Fibroblast of skin of back (primary cell): ENCODE measurements at regions not wholly inside any gene's neighbourhood (a gene's known extent, or its start where the extent isn't known, plus 50 kb on each side); places are given as distances from the start of the nearest gene placed in this dataset.
A peak's percentile ranks its signal among the peaks of the same experiment; 100 is the strongest.

Experiments
- DNase-seq: peaks from one replicate; pipeline ENCODE4 v3.0.0-alpha.2; 2013

- DNase-seq: no peak
Measured at GRCh38 chr13:106233134-106233735, 302.2 kb downstream of the EFNB2 start.

DNA sequence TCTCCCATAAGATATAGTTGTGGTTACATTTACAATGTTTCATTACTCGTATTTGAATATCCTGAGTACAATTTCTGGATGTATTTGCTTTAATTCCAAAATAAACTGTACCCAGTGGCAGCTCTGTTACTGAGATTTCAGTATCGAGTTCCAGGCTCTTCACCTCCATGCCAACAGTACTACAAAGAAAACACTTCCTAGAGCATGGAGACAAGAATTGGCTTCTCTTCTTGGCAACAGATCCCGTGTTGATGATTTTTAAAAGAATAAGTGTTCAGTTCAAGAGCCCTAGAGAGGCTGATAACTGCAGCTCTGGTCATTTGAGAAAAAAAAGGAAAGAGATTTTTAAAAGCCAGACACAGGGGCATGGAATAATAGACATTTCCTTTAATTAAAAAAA, 302.8 kb downstream of the EFNB2 start:
- DNase-seq: no peak

GRCh38 chr13:106230450-106230849, 305.0 kb downstream of the EFNB2 start:
- DNase-seq: peak; percentile 88

DNA sequence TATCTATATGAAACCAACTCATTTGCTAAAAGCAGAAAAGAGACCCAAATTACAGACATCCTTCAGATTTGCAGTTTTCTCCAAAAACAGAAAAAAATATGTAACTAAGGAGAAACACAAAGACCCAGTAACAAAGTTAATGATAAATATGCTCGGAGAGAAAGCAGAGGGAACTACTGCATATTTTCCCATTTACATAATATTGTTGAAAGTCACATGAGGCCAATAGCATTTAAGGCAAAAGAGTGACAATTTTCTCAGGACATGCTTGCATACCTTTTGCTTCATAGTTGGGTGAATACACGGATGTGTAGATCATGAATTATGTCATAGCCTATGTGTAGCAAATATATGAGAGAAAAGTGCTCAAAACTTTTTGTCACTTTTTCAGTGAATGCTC, 310.3 kb downstream of the EFNB2 start:
- no peak for DNase-seq

GRCh38 chr13:106220211-106220610, 315.3 kb downstream of the EFNB2 start:
- peak; percentile 72 for DNase-seq

DNA sequence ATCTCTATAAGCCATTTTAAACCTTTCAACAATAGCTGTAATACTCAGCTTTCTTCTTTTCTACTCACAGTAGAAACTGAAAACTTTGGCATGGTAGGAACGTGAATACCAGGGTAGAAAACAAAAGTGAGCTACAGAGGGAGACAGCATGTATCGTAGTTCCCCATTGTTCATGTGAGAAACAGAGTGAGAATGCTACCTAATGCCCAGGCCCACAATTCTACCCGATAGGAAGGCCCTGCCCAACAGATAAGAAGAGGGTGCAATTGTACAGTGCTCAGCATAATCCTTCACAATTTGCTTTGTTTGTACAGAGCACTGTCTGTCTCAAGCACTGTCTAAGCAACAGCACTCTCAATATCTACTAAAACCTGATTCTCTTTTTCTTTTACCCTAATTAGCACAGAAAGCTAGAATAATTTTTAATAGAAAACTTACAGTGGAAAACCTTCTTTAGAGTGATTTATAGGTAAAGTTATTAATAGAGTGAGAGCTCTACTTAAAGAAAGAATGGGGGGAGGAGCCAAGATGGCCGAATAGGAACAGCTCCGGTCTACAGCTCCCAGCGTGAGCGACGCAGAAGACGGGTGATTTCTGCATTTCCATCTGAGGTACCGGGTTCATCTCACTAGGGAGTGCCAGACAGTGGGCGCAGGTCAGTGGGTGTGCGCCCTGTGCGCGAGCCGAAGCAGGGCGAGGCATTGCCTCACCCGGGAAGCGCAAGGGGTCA, 322.3 kb downstream of the EFNB2 start:
- peak; percentile 8 for DNase-seq

DNA sequence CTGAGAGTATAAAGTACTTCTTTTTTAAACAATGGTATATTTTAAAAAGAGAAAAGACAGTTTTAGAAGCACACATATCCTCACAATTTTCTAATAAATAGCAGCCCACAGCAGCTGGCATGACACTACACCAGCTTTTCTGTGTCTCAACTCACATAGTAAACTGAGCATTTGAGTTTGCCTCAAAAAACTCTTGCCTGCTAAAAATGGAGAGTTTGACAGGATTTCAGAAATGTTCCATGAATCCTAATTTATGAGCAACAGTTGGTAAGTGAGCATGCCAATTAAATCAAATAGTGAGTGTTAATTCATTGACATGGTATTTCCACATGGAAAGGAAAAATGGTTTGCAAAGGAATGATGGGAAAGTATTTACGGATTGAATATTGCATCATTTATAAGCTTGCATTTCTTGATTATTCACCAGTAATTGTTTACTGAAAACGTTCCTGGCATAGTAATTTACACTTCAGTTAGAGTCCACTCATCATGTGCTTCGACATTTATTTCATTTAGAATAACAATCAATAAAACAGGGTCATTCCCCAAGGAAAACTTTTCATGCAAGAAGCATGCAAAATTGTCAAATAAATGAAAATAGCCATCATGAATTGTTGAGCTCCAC, 323.0 kb downstream of the EFNB2 start:
- DNase-seq: peak; percentile 32

GRCh38 chr13:106210324-106210723, 325.1 kb downstream of the EFNB2 start:
- no peak for DNase-seq

- no peak for DNase-seq
Measured at GRCh38 chr13:106205871-106206270, 329.6 kb downstream of the EFNB2 start.

- DNase-seq: no peak
Measured at GRCh38 chr13:106197496-106197895, 338.0 kb downstream of the EFNB2 start.

GRCh38 chr13:106187501-106188095, 347.9 kb downstream of the EFNB2 start:
- peak; percentile 52 for DNase-seq

- no peak for DNase-seq
Measured at GRCh38 chr13:106187101-106187500, 348.4 kb downstream of the EFNB2 start.

DNA sequence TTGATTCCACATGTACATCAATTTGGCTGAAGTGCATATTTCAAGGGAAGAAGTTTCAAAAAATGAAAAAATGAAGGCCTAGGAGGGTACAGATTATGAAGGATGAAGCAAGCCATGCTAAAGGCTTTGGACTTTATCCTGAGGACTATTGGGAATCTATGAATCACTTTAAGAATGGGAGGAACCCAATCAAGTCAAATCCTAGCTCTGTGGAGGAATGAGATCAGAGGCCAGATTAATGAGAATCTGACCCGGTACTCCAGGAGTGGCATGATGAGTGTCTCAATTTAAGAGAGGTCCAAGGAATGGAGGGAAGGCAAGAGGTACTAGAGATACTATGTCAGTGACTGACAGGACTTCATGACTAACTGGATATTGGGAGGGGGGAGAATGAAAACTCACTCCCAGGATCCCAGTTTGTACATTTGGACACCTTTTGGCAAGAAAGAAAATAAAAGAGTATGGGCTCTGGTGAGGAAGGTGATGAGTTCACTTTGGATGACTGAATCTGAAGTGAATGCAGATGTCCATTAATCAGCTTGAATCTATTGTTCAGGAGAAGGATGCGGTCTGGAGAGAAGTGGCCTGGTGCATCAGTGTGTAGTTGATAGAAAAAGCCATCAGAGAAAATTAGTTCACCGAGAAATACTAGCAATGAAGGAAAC, 349.0 kb downstream of the EFNB2 start:
- DNase-seq: no peak

DNA sequence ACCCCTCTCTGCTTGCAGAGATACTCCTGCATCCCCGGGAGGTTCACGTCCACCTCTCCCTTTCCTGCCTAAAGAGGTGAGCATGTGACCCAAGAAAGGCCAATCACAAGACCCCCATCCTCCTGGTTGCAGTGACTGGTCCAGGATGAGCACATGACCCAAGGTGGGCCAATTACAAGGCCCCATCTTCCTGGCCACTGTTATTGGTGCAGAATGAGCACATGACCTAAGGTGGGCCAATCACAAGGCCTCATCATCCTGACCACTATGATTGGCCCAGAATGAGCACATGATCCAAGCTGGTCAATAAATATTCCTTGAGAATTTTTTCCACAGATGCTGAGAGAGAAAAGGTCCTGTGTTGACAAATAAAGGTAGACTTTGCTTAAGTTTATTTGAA, 350.7 kb downstream of the EFNB2 start:
- no peak for DNase-seq

DNA sequence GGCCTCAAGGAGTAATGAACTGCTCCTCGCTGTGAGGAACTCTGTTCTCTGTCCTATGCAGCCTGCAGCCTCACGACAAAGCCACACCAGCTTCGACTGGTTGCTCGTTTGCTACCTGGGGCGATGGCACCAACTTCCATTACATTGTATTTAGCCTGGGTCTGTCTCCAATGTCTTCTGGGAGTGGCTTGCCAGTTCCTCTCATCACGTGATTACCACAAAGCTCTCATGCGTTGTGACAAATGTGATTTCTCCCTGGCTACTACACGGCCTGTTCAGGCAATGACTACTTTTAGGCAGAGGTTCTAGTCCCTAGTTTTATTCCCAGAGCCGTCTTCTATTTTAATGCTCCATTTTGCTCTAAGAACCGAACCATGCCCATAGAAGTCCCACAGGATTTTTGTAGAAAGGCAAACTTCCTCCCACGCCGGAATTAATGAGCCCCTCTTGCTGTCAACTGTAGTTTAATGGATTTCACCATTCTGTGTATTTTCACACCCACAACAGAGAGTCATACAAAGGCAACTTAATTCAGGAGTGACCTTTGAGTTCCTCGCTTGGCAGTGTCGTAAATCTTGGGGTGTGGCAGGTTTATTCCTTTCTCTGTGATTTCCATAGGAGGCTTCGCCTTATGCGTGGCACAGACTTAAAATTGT, 351.9 kb downstream of the EFNB2 start:
- no peak for DNase-seq

DNA sequence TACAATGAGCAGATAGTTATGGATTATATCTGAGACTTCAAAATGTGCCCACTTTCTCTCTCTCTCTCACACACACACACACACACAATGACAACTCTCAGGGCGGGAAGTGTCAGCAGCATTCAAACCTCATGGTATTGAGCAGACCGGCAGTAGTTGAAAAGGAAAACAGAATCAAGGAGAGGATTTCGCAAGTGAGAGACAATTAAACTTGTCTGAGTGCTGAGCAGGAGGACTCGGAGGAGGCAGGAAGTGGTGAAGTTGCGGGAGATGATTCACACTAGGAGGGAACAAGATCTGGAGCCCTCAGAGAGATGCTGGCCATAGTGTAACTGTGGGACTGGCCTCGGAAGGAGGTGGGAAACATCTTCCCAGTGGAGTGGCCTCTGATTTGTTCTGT, 353.1 kb downstream of the EFNB2 start:
- DNase-seq: peak; percentile 92

GRCh38 chr13:106178816-106179215, 356.6 kb downstream of the EFNB2 start:
- no peak for DNase-seq

- DNase-seq: no peak
Measured at GRCh38 chr13:106177146-106177545, 358.3 kb downstream of the EFNB2 start.

- DNase-seq: peak; percentile 80
Measured at GRCh38 chr13:106176117-106176516, 359.3 kb downstream of the EFNB2 start.

GRCh38 chr13:106173891-106174610, 361.4 kb downstream of the EFNB2 start:
- DNase-seq: no peak

GRCh38 chr13:106173346-106173745, 362.1 kb downstream of the EFNB2 start:
- DNase-seq: no peak
